NCI-H460 (cell line): ENCODE measurements at regions not wholly inside any gene's neighbourhood (a gene's known extent, or its start where the extent isn't known, plus 50 kb on each side); places are given as distances from the start of the nearest gene placed in this dataset.

Experiments used
- DNase-seq: peaks from one replicate; pipeline ENCODE4 v3.0.0-alpha.2; 2016; ENCODE audit warnings: low read depth; ENCODE audit errors: extremely low read depth

GRCh38 chr6:134720353-134721059, 229.4 kb downstream of the ALDH8A1 start:
- DNase-seq, result no peak

- DNase-seq, result no peak
These were observed 230.0 kb downstream of the ALDH8A1 start for GRCh38 chr6:134719911-134720310.

- no peak for DNase-seq
These were observed 230.6 kb downstream of the ALDH8A1 start for GRCh38 chr6:134719286-134719685.

- DNase-seq, result no peak
These were observed 235.2 kb downstream of the ALDH8A1 start for GRCh38 chr6:134714679-134715078.

- DNase-seq, result no peak
These were observed 235.8 kb downstream of the ALDH8A1 start for GRCh38 chr6:134714113-134714512.

- DNase-seq, result no peak
These were observed 237.6 kb downstream of the ALDH8A1 start for GRCh38 chr6:134712311-134712710.

GRCh38 chr6:134708079-134708478, 241.8 kb downstream of the ALDH8A1 start:
- no peak for DNase-seq

- DNase-seq, result no peak
These were observed 242.4 kb downstream of the ALDH8A1 start for GRCh38 chr6:134707342-134708031.

- no peak for DNase-seq
These were observed 243.1 kb downstream of the ALDH8A1 start for GRCh38 chr6:134706806-134707205.

GRCh38 chr6:134706153-134706552, 243.7 kb downstream of the ALDH8A1 start:
- no peak for DNase-seq

- DNase-seq, result no peak
These were observed 246.7 kb downstream of the ALDH8A1 start for GRCh38 chr6:134703206-134703605.

- no peak for DNase-seq
These were observed 247.6 kb downstream of the ALDH8A1 start for GRCh38 chr6:134702279-134702678.

- no peak for DNase-seq
These were observed 248.6 kb downstream of the ALDH8A1 start for GRCh38 chr6:134701301-134701700.

GRCh38 chr6:134698228-134698627, 251.7 kb downstream of the ALDH8A1 start:
- no peak for DNase-seq

GRCh38 chr6:134692008-134692407, 257.9 kb downstream of the ALDH8A1 start:
- DNase-seq, result no peak

- DNase-seq, result no peak
These were observed 258.7 kb downstream of the ALDH8A1 start for GRCh38 chr6:134691180-134691579.

- DNase-seq, result no peak
These were observed 259.9 kb downstream of the ALDH8A1 start for GRCh38 chr6:134690048-134690447.

GRCh38 chr6:134689641-134690040, 260.3 kb downstream of the ALDH8A1 start:
- DNase-seq, result no peak

GRCh38 chr6:134689177-134689576, 260.7 kb downstream of the ALDH8A1 start:
- DNase-seq, result no peak

GRCh38 chr6:134686071-134686470, 263.8 kb downstream of the ALDH8A1 start:
- no peak for DNase-seq

- no peak for DNase-seq
These were observed 265.5 kb downstream of the ALDH8A1 start for GRCh38 chr6:134684423-134684795.

- no peak for DNase-seq
These were observed 266.0 kb downstream of the ALDH8A1 start for GRCh38 chr6:134683783-134684422.
